ENCODE measurements at regions not wholly inside any gene's neighbourhood (a gene's known extent, or its start where the extent isn't known, plus 50 kb on each side); places are given as distances from the start of the nearest gene placed in this dataset.

GRCh38 chr2:126785236-126785635, 113.5 kb upstream of the TEX51 start:
- H3K4me3 ChIP-seq (ENCODE audit: low read length) = no peak overlapping the region
- H3K4me1 ChIP-seq (ENCODE audit: control insufficient read depth, insufficient read depth, low read length) = no peaks in the 10 kb centered on the region
- H3K36me3 ChIP-seq (ENCODE audit: insufficient read depth, low read length) = no peaks in the 10 kb centered on the region
- no peak overlapping the region for H3K4me2 ChIP-seq (ENCODE audit: low read length)
- H3K27me3 ChIP-seq (ENCODE audit: control insufficient read depth, insufficient read depth, low read length) = no peaks in the 10 kb centered on the region
- no peak overlapping the region for H3K9ac ChIP-seq (ENCODE audit: low read depth, low read length)
- H3K9me3 ChIP-seq (replicated peaks; ENCODE audit: low read length) = no peaks in the 10 kb centered on the region

- Histone ChIP-seq H3K9me3 (replicated peaks; ENCODE audit: low read length) (no peaks in the 10 kb centered on the region), H3K36me3 (ENCODE audit: insufficient read depth, low read length) (no peaks in the 10 kb centered on the region), H3K27me3 (ENCODE audit: control insufficient read depth, insufficient read depth, low read length) (no peaks in the 10 kb centered on the region), H3K4me3 (ENCODE audit: low read length) (no peak overlapping the region), H3K4me2 (ENCODE audit: low read length) (no peak overlapping the region), H3K9ac (ENCODE audit: low read depth, low read length) (no peak overlapping the region), H3K4me1 (ENCODE audit: control insufficient read depth, insufficient read depth, low read length) (no peaks in the 10 kb centered on the region)
These were observed 112.8 kb upstream of the TEX51 start for GRCh38 chr2:126785862-126786261.

- Histone ChIP-seq H3K27me3 (ENCODE audit: control insufficient read depth, insufficient read depth, low read length) (no peaks in the 10 kb centered on the region), H3K36me3 (ENCODE audit: insufficient read depth, low read length) (no peaks in the 10 kb centered on the region), H3K4me1 (ENCODE audit: control insufficient read depth, insufficient read depth, low read length) (no peaks in the 10 kb centered on the region), H3K4me2 (ENCODE audit: low read length) (no peak overlapping the region), H3K4me3 (ENCODE audit: low read length) (no peak overlapping the region), H3K9ac (ENCODE audit: low read depth, low read length) (no peak overlapping the region), H3K9me3 (replicated peaks; ENCODE audit: low read length) (no peaks in the 10 kb centered on the region)
These were observed 111.9 kb upstream of the TEX51 start for GRCh38 chr2:126786765-126787164.

GRCh38 chr2:126787289-126787688, 111.4 kb upstream of the TEX51 start:
- Histone ChIP-seq H3K36me3 (ENCODE audit: insufficient read depth, low read length) (no peaks in the 10 kb centered on the region), H3K4me2 (ENCODE audit: low read length) (no peak overlapping the region), H3K9me3 (replicated peaks; ENCODE audit: low read length) (no peaks in the 10 kb centered on the region), H3K9ac (ENCODE audit: low read depth, low read length) (no peak overlapping the region), H3K4me1 (ENCODE audit: control insufficient read depth, insufficient read depth, low read length) (no peaks in the 10 kb centered on the region), H3K27me3 (ENCODE audit: control insufficient read depth, insufficient read depth, low read length) (no peaks in the 10 kb centered on the region), H3K4me3 (ENCODE audit: low read length) (no peak overlapping the region)

GRCh38 chr2:126788113-126788512, 110.6 kb upstream of the TEX51 start:
- Histone ChIP-seq H3K9me3 (replicated peaks; ENCODE audit: low read length) (no peaks in the 10 kb centered on the region), H3K36me3 (ENCODE audit: insufficient read depth, low read length) (no peaks in the 10 kb centered on the region), H3K4me2 (ENCODE audit: low read length) (no peak overlapping the region), H3K4me3 (ENCODE audit: low read length) (no peak overlapping the region), H3K4me1 (ENCODE audit: control insufficient read depth, insufficient read depth, low read length) (no peaks in the 10 kb centered on the region), H3K27me3 (ENCODE audit: control insufficient read depth, insufficient read depth, low read length) (no peaks in the 10 kb centered on the region), H3K9ac (ENCODE audit: low read depth, low read length) (no peak overlapping the region)

- H3K4me3 ChIP-seq (ENCODE audit: low read length) = no peak overlapping the region
- no peaks in the 10 kb centered on the region for H3K4me1 ChIP-seq (ENCODE audit: control insufficient read depth, insufficient read depth, low read length)
- no peak overlapping the region for H3K4me2 ChIP-seq (ENCODE audit: low read length)
- no peaks in the 10 kb centered on the region for H3K36me3 ChIP-seq (ENCODE audit: insufficient read depth, low read length)
- peaks cover 3% of the 10 kb centered on the region for H3K27me3 ChIP-seq (ENCODE audit: control insufficient read depth, insufficient read depth, low read length)
- no peak overlapping the region for H3K9ac ChIP-seq (ENCODE audit: low read depth, low read length)
- no peaks in the 10 kb centered on the region for H3K9me3 ChIP-seq (replicated peaks; ENCODE audit: low read length)
These were observed 110.0 kb upstream of the TEX51 start for GRCh38 chr2:126788652-126789051.

- no peak overlapping the region for H3K4me3 ChIP-seq (ENCODE audit: low read length)
- H3K4me1 ChIP-seq (ENCODE audit: control insufficient read depth, insufficient read depth, low read length) = no peaks in the 10 kb centered on the region
- H3K4me2 ChIP-seq (ENCODE audit: low read length) = no peak overlapping the region
- no peaks in the 10 kb centered on the region for H3K36me3 ChIP-seq (ENCODE audit: insufficient read depth, low read length)
- no peaks in the 10 kb centered on the region for H3K9me3 ChIP-seq (replicated peaks; ENCODE audit: low read length)
- peaks cover 11% of the 10 kb centered on the region for H3K27me3 ChIP-seq (ENCODE audit: control insufficient read depth, insufficient read depth, low read length)
- H3K9ac ChIP-seq (ENCODE audit: low read depth, low read length) = no peak overlapping the region
These were observed 107.5 kb upstream of the TEX51 start for GRCh38 chr2:126790987-126791780.

GRCh38 chr2:126792186-126792585, 106.5 kb upstream of the TEX51 start:
- Histone ChIP-seq H3K27me3 (ENCODE audit: control insufficient read depth, insufficient read depth, low read length) (peaks cover 11% of the 10 kb centered on the region), H3K9ac (ENCODE audit: low read depth, low read length) (no peak overlapping the region), H3K9me3 (replicated peaks; ENCODE audit: low read length) (no peaks in the 10 kb centered on the region), H3K4me1 (ENCODE audit: control insufficient read depth, insufficient read depth, low read length) (no peaks in the 10 kb centered on the region), H3K4me3 (ENCODE audit: low read length) (no peak overlapping the region), H3K4me2 (ENCODE audit: low read length) (no peak overlapping the region), H3K36me3 (ENCODE audit: insufficient read depth, low read length) (no peaks in the 10 kb centered on the region)

- no peaks in the 10 kb centered on the region for H3K4me1 ChIP-seq (ENCODE audit: control insufficient read depth, insufficient read depth, low read length)
- peaks cover 11% of the 10 kb centered on the region for H3K27me3 ChIP-seq (ENCODE audit: control insufficient read depth, insufficient read depth, low read length)
- no peak overlapping the region for H3K9ac ChIP-seq (ENCODE audit: low read depth, low read length)
- H3K36me3 ChIP-seq (ENCODE audit: insufficient read depth, low read length) = no peaks in the 10 kb centered on the region
- no peaks in the 10 kb centered on the region for H3K9me3 ChIP-seq (replicated peaks; ENCODE audit: low read length)
- no peak overlapping the region for H3K4me3 ChIP-seq (ENCODE audit: low read length)
- H3K4me2 ChIP-seq (ENCODE audit: low read length) = no peak overlapping the region
These were observed 105.7 kb upstream of the TEX51 start for GRCh38 chr2:126792993-126793392.

- Histone ChIP-seq H3K4me2 (ENCODE audit: low read length) (no peak overlapping the region), H3K27me3 (ENCODE audit: control insufficient read depth, insufficient read depth, low read length) (peaks cover 11% of the 10 kb centered on the region), H3K36me3 (ENCODE audit: insufficient read depth, low read length) (no peaks in the 10 kb centered on the region), H3K4me1 (ENCODE audit: control insufficient read depth, insufficient read depth, low read length) (no peaks in the 10 kb centered on the region), H3K9ac (ENCODE audit: low read depth, low read length) (no peak overlapping the region), H3K4me3 (ENCODE audit: low read length) (no peak overlapping the region), H3K9me3 (replicated peaks; ENCODE audit: low read length) (no peaks in the 10 kb centered on the region)
These were observed 104.6 kb upstream of the TEX51 start for GRCh38 chr2:126793885-126794613.

- Histone ChIP-seq H3K9me3 (replicated peaks; ENCODE audit: low read length) (no peaks in the 10 kb centered on the region), H3K9ac (ENCODE audit: low read depth, low read length) (no peak overlapping the region), H3K36me3 (ENCODE audit: insufficient read depth, low read length) (no peaks in the 10 kb centered on the region), H3K4me3 (ENCODE audit: low read length) (no peak overlapping the region), H3K27me3 (ENCODE audit: control insufficient read depth, insufficient read depth, low read length) (peaks cover 11% of the 10 kb centered on the region), H3K4me2 (ENCODE audit: low read length) (no peak overlapping the region), H3K4me1 (ENCODE audit: control insufficient read depth, insufficient read depth, low read length) (no peaks in the 10 kb centered on the region)
These were observed 103.0 kb upstream of the TEX51 start for GRCh38 chr2:126795656-126796055.

Measured in skeletal muscle satellite cell (primary cell).